ENCODE measurements at regions not wholly inside any gene's neighbourhood (a gene's known extent, or its start where the extent isn't known, plus 50 kb on each side); places are given as distances from the start of the nearest gene placed in this dataset.

DNA sequence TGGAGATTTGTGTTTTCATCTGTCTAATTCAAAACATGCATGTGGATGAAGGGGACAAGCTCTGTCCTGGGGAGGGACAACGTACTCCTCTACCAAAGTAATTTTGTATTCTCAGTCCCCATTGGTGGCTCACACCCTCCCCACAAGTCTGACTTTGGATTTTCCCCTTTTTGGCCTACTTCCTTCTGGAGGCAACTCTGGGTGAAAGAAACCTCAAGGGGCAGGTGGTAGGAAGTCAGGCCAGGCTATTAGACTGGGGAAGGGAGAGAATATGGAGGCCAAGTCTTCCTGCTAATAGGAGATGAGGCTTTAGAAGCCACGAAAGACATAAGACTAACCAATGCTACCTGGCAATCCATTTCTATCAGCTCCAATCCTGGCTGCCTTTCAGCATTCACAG is 124.9 kb upstream of the RASGRP1 start:
- TF ChIP-seq EP300 (IDR thresholded peaks at IDR 0.05), result no peak
- TF ChIP-seq CTCF (IDR thresholded peaks at IDR 0.05), result no peak
- no peak for TF ChIP-seq POLR2A (IDR thresholded peaks at IDR 0.05)
